HG03139 (cell line): ENCODE measurements at regions not wholly inside any gene's neighbourhood (a gene's known extent, or its start where the extent isn't known, plus 50 kb on each side); places are given as distances from the start of the nearest gene placed in this dataset.

Experiments used
- ATAC-seq: cut with Tn5 transposase; IDR thresholded peaks from one replicate; pipeline ENCODE4 v1.9.1; 2021; ENCODE audit not compliant: unreplicated experiment

- no peak for ATAC-seq
Observed at GRCh38 chr18:33960417-33960816, 264.3 kb downstream of the NOL4 start.

GRCh38 chr18:33959609-33960008, 265.1 kb downstream of the NOL4 start:
- ATAC-seq = no peak

GRCh38 chr18:33957707-33958106, 267.0 kb downstream of the NOL4 start:
- no peak for ATAC-seq

GRCh38 chr18:33951031-33951430, 273.7 kb downstream of the NOL4 start:
- ATAC-seq = no peak

- no peak for ATAC-seq
Observed at GRCh38 chr18:33946336-33946735, 278.4 kb downstream of the NOL4 start.

- ATAC-seq = no peak
Observed at GRCh38 chr18:33944493-33944892, 280.2 kb downstream of the NOL4 start.

GRCh38 chr18:33937270-33937816, 287.4 kb downstream of the NOL4 start:
- no peak for ATAC-seq

GRCh38 chr18:33934258-33934657, 290.5 kb downstream of the NOL4 start:
- ATAC-seq = no peak

GRCh38 chr18:33928231-33928630, 296.5 kb downstream of the NOL4 start:
- ATAC-seq = no peak

GRCh38 chr18:33924576-33924975, 300.1 kb downstream of the NOL4 start:
- no peak for ATAC-seq

GRCh38 chr18:33923980-33924379, 300.7 kb downstream of the NOL4 start:
- ATAC-seq = no peak

GRCh38 chr18:33918571-33918970, 306.1 kb downstream of the NOL4 start:
- ATAC-seq = no peak

GRCh38 chr18:33916200-33916599, 308.5 kb downstream of the NOL4 start:
- no peak for ATAC-seq

GRCh38 chr18:33914399-33914798, 310.3 kb downstream of the NOL4 start:
- ATAC-seq = no peak

- ATAC-seq = no peak
Observed at GRCh38 chr18:33906046-33906445, 318.7 kb downstream of the NOL4 start.

- ATAC-seq = no peak
Observed at GRCh38 chr18:33901894-33902512, 322.7 kb downstream of the NOL4 start.

- ATAC-seq = no peak
Observed at GRCh38 chr18:33900638-33901037, 322.6 kb downstream of the ASXL3 start.

- no peak for ATAC-seq
Observed at GRCh38 chr18:33898427-33898826, 320.4 kb downstream of the ASXL3 start.

GRCh38 chr18:33878213-33878612, 300.2 kb downstream of the ASXL3 start:
- no peak for ATAC-seq

- no peak for ATAC-seq
Observed at GRCh38 chr18:33875029-33875565, 297.1 kb downstream of the ASXL3 start.

- no peak for ATAC-seq
Observed at GRCh38 chr18:33873112-33873511, 295.1 kb downstream of the ASXL3 start.

- ATAC-seq = no peak
Observed at GRCh38 chr18:33871363-33872025, 293.5 kb downstream of the ASXL3 start.
